Naive thymus-derived CD8-positive, alpha-beta T cell (primary cell): ENCODE measurements at regions not wholly inside any gene's neighbourhood (a gene's known extent, or its start where the extent isn't known, plus 50 kb on each side); places are given as distances from the start of the nearest gene placed in this dataset.

Experiments used
- ATAC-seq, 2 donors: fragments of 150-1000 bp; cut with Tn5 transposase in 1 of 2; sonication (Bioruptor Pico), chemical (Tn5 transposase) in 1 of 2; 1 replicate in 1 of 2; 2 replicates in 1 of 2; pipeline ENCODE4 v1.10.0; 2021; ENCODE audit warnings: mild to moderate bottlenecking in 2 of 2, moderate library complexity in 2 of 2
- POLR2A ChIA-PET: fragments of 350-600 bp; sonication (Branson Sonifier 250); formaldehyde crosslinking; loops from one replicate; lab custom pipeline; 2021; ENCODE audit warnings: antibody characterized with exemption; lab: Charles Lee
- DNase-seq, 10 donors: peaks; one replicate each; pipeline versions ENCODE4 v3.0.0 to v3.0.0-alpha.2; 2020 to 2022
- H3K27ac Mint-ChIP-seq, 10 donors: one replicate each; pipeline ENCODE4 v1.8.0; 2020 to 2022; ENCODE audit warnings: mild to moderate bottlenecking in 10 of 10, mixed read lengths in 10 of 10, moderate library complexity in 4 of 10, inconsistent platforms in 1 of 10
- H3K27me3 Mint-ChIP-seq, 5 donors: one replicate each; pipeline ENCODE4 v1.8.0; 2021 to 2022; ENCODE audit warnings: mixed read lengths in 5 of 5
- H3K36me3 Mint-ChIP-seq, 3 donors: one replicate each; pipeline ENCODE4 v1.8.0; 2020 to 2022; ENCODE audit warnings: mixed read lengths in 3 of 3, mild to moderate bottlenecking in 2 of 3, inconsistent platforms in 1 of 3
- H3K4me1 Mint-ChIP-seq, 4 donors: one replicate each; pipeline ENCODE4 v1.8.0; 2021 to 2022; ENCODE audit warnings: mixed read lengths in 4 of 4
- H3K4me3 Mint-ChIP-seq, 10 donors: one replicate each; pipeline ENCODE4 v1.8.0; 2020 to 2022; ENCODE audit warnings: mild to moderate bottlenecking in 10 of 10, mixed read lengths in 10 of 10, moderate library complexity in 6 of 10, inconsistent platforms in 1 of 10
- H3K9me3 Mint-ChIP-seq, 9 donors: one replicate each; pipeline ENCODE4 v1.8.0; 2020 to 2022; ENCODE audit warnings: mixed read lengths in 9 of 9, mild to moderate bottlenecking in 3 of 9, inconsistent platforms in 1 of 9, moderate library complexity in 1 of 9

GRCh38 chr4:149975172-149975571, 103.1 kb upstream of the DCLK2 start:
- Mint-ChIP-seq H3K36me3 (no peaks in the 10 kb centered on the region), H3K9me3 (peaks cover 0 to 2% (median 0%) of the 10 kb centered on the region in 9 donors), H3K4me3 (no peak overlapping the region), H3K27me3 (peaks cover 0 to 9% (median 2%) of the 10 kb centered on the region in 5 donors), H3K4me1 (no peaks in the 10 kb centered on the region), H3K27ac (no peak overlapping the region)
- POLR2A ChIA-PET, result no interaction called here
- DNase-seq (no peak), ATAC-seq (no peak)

- POLR2A ChIA-PET, result no interaction called here
- Mint-ChIP-seq H3K27ac (no peak overlapping the region), H3K36me3 (no peaks in the 10 kb centered on the region), H3K27me3 (peaks cover 0 to 9% (median 2%) of the 10 kb centered on the region in 5 donors), H3K4me1 (no peaks in the 10 kb centered on the region), H3K9me3 (peaks cover 0 to 2% (median 0%) of the 10 kb centered on the region in 9 donors), H3K4me3 (no peak overlapping the region)
- DNase-seq (no peak), ATAC-seq (no peak)
These were observed 98.0 kb upstream of the DCLK2 start for GRCh38 chr4:149980121-149980682.

GRCh38 chr4:149980941-149981340, 97.3 kb upstream of the DCLK2 start:
- Mint-ChIP-seq H3K4me1 (no peaks in the 10 kb centered on the region), H3K36me3 (no peaks in the 10 kb centered on the region), H3K4me3 (no peak overlapping the region), H3K27me3 (peaks cover 0 to 9% (median 2%) of the 10 kb centered on the region in 5 donors), H3K9me3 (peaks cover 0 to 2% (median 0%) of the 10 kb centered on the region in 9 donors), H3K27ac (no peak overlapping the region)
- peak in 7 of 10 donors; percentile 6 to 42 (median 22) for DNase-seq
- POLR2A ChIA-PET, result no interaction called here
- no peak for ATAC-seq

- Mint-ChIP-seq H3K4me1 (no peaks in the 10 kb centered on the region), H3K27me3 (peaks cover 0 to 9% (median 0%) of the 10 kb centered on the region in 5 donors), H3K4me3 (no peak overlapping the region), H3K36me3 (no peaks in the 10 kb centered on the region), H3K27ac (no peak overlapping the region), H3K9me3 (no peaks in the 10 kb centered on the region)
- POLR2A ChIA-PET, result no interaction called here
- DNase-seq, result no peak
- no peak for ATAC-seq
These were observed 94.8 kb upstream of the DCLK2 start for GRCh38 chr4:149983401-149983800.

GRCh38 chr4:149983931-149984330, 94.3 kb upstream of the DCLK2 start:
- no peak overlapping the region for H3K27ac Mint-ChIP-seq
- no peak overlapping the region for H3K4me3 Mint-ChIP-seq
- DNase-seq (no peak), ATAC-seq (no peak)
- no peaks in the 10 kb centered on the region for H3K9me3 Mint-ChIP-seq
- no peaks in the 10 kb centered on the region for H3K4me1 Mint-ChIP-seq
- POLR2A ChIA-PET, result no interaction called here
- peaks cover 0 to 9% (median 0%) of the 10 kb centered on the region in 5 donors for H3K27me3 Mint-ChIP-seq
- H3K36me3 Mint-ChIP-seq, result no peaks in the 10 kb centered on the region

- no peak overlapping the region for H3K27ac Mint-ChIP-seq
- no peak overlapping the region for H3K4me3 Mint-ChIP-seq
- peaks cover 0 to 9% (median 0%) of the 10 kb centered on the region in 5 donors for H3K27me3 Mint-ChIP-seq
- no peak for ATAC-seq
- no peaks in the 10 kb centered on the region for H3K4me1 Mint-ChIP-seq
- POLR2A ChIA-PET, result no interaction called here
- H3K36me3 Mint-ChIP-seq, result no peaks in the 10 kb centered on the region
- no peak for DNase-seq
- no peaks in the 10 kb centered on the region for H3K9me3 Mint-ChIP-seq
These were observed 92.3 kb upstream of the DCLK2 start for GRCh38 chr4:149985981-149986380.

- Mint-ChIP-seq H3K9me3 (no peaks in the 10 kb centered on the region), H3K4me1 (no peaks in the 10 kb centered on the region), H3K4me3 (no peak overlapping the region), H3K27ac (no peak overlapping the region), H3K36me3 (no peaks in the 10 kb centered on the region), H3K27me3 (peaks cover 0 to 9% (median 0%) of the 10 kb centered on the region in 5 donors)
- DNase-seq (no peak), ATAC-seq (no peak)
- POLR2A ChIA-PET, result no interaction called here
These were observed 91.3 kb upstream of the DCLK2 start for GRCh38 chr4:149986917-149987316.

- Mint-ChIP-seq H3K9me3 (no peaks in the 10 kb centered on the region), H3K4me3 (no peak overlapping the region), H3K36me3 (no peaks in the 10 kb centered on the region)
These were observed 90.7 kb upstream of the DCLK2 start for GRCh38 chr4:149987330-149988086.

GRCh38 chr4:149988087-149988410, 90.2 kb upstream of the DCLK2 start:
- Mint-ChIP-seq H3K27me3 (no peaks in the 10 kb centered on the region), H3K4me3 (no peak overlapping the region), H3K9me3 (no peaks in the 10 kb centered on the region), H3K27ac (no peak overlapping the region), H3K36me3 (no peaks in the 10 kb centered on the region), H3K4me1 (no peaks in the 10 kb centered on the region)
- DNase-seq (no peak), ATAC-seq (no peak)
- POLR2A ChIA-PET, result no interaction called here

More at GRCh38 chr4:149987330-149988086, 90.7 kb upstream of the DCLK2 start:
- H3K4me1 Mint-ChIP-seq, result no peaks in the 10 kb centered on the region
- ATAC-seq (no peak), DNase-seq (no peak)
- no peak overlapping the region for H3K27ac Mint-ChIP-seq
- POLR2A ChIA-PET, result no interaction called here
- H3K27me3 Mint-ChIP-seq, result peaks cover 0 to 3% (median 0%) of the 10 kb centered on the region in 5 donors

- Mint-ChIP-seq H3K4me3 (no peak overlapping the region), H3K4me1 (no peaks in the 10 kb centered on the region), H3K27me3 (peaks cover 0 to 2% (median 0%) of the 10 kb centered on the region in 5 donors), H3K36me3 (no peaks in the 10 kb centered on the region), H3K27ac (no peak overlapping the region), H3K9me3 (no peaks in the 10 kb centered on the region)
- no peak for ATAC-seq
- POLR2A ChIA-PET, result no interaction called here
- DNase-seq, result no peak
These were observed 85.2 kb upstream of the DCLK2 start for GRCh38 chr4:149993030-149993429.

- DNase-seq (no peak), ATAC-seq (no peak)
- peaks cover 0 to 6% (median 2%) of the 10 kb centered on the region in 5 donors for H3K27me3 Mint-ChIP-seq
- H3K9me3 Mint-ChIP-seq, result no peaks in the 10 kb centered on the region
- H3K4me1 Mint-ChIP-seq, result no peaks in the 10 kb centered on the region
- H3K27ac Mint-ChIP-seq, result no peak overlapping the region
- no peak overlapping the region for H3K4me3 Mint-ChIP-seq
- no peaks in the 10 kb centered on the region for H3K36me3 Mint-ChIP-seq
- POLR2A ChIA-PET, result no interaction called here
These were observed 83.0 kb upstream of the DCLK2 start for GRCh38 chr4:149995134-149995756.

GRCh38 chr4:149997881-149998421, 80.3 kb upstream of the DCLK2 start:
- Mint-ChIP-seq H3K9me3 (no peaks in the 10 kb centered on the region), H3K4me1 (no peaks in the 10 kb centered on the region), H3K4me3 (no peak overlapping the region), H3K36me3 (no peaks in the 10 kb centered on the region), H3K27me3 (peaks cover 0 to 11% (median 2%) of the 10 kb centered on the region in 5 donors), H3K27ac (peak overlapping the region in 1 of 10 donors; percentile 13)
- DNase-seq (no peak), ATAC-seq (no peak)
- POLR2A ChIA-PET, result no interaction called here

GRCh38 chr4:149999485-150000074, 78.7 kb upstream of the DCLK2 start:
- POLR2A ChIA-PET, result no interaction called here
- no peak overlapping the region for H3K27ac Mint-ChIP-seq
- DNase-seq (no peak), ATAC-seq (no peak)
- peaks cover 0 to 18% (median 3%) of the 10 kb centered on the region in 5 donors for H3K27me3 Mint-ChIP-seq
- H3K36me3 Mint-ChIP-seq, result no peaks in the 10 kb centered on the region
- H3K4me1 Mint-ChIP-seq, result no peaks in the 10 kb centered on the region
- H3K4me3 Mint-ChIP-seq, result no peak overlapping the region
- no peaks in the 10 kb centered on the region for H3K9me3 Mint-ChIP-seq
